ENCODE measurements at regions not wholly inside any gene's neighbourhood (a gene's known extent, or its start where the extent isn't known, plus 50 kb on each side); places are given as distances from the start of the nearest gene placed in this dataset.

DNA sequence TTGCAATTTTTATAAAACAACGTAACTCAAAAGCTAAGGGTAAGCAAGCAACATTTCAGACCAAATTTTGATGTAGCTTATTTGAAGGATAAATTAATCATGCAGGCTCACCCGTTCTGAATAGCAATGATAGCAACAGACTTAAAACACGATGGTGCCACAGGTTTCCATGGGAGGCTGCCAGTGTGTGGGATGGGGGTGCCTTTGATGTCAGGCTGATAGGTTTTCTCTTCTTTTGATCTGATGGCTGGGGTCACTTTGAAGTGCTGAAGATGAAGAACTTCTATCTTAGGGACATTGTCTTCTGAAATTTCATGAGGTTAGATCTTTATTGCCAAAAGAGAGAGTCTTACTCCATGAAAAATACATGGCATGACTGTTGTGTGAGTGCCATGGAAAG lies 206.8 kb downstream of the LPIN1 start:
- no peak for DNase-seq (ENCODE audit: low read depth)

DNA sequence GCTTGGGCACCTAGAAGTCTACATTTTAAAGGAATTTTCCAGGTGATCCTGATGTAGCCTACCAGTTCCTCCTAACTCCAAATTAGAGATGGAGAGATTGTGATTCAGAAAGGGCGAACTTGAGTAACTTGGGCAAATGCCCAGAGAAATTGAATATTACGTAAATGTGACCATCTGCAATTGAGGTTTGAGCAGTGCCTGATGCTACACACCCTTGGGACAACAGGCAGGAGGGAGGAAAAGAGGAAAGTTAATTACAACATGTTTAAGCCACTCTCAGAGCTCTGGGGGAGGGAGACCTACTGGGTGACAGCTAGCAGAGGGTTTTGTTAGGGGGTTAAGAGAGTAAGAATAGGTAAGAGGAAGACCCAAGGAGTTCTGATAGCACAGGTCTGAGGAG lies 208.9 kb downstream of the LPIN1 start:
- DNase-seq (ENCODE audit: low read depth) = no peak

DNA sequence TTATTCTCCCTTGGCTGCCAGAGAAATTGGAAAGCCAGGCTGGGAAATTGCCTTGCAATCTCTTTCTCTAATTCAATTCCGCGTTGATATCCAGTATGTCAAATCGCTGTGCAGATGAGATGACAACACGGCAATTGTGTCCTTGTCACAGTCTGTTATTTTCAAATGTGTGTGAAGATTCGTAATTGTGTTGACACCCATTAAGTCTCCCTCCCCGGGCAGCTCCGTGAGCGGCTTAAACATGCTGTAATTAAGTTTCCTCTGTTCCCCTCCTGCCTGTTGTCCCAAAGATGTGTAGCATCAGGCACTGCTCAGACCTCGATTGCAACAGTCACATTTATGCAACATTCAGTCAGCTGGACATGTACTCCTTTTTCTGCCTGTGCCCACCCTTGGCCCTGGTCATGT lies 209.5 kb downstream of the LPIN1 start:
- DNase-seq (ENCODE audit: low read depth) = no peak

DNA sequence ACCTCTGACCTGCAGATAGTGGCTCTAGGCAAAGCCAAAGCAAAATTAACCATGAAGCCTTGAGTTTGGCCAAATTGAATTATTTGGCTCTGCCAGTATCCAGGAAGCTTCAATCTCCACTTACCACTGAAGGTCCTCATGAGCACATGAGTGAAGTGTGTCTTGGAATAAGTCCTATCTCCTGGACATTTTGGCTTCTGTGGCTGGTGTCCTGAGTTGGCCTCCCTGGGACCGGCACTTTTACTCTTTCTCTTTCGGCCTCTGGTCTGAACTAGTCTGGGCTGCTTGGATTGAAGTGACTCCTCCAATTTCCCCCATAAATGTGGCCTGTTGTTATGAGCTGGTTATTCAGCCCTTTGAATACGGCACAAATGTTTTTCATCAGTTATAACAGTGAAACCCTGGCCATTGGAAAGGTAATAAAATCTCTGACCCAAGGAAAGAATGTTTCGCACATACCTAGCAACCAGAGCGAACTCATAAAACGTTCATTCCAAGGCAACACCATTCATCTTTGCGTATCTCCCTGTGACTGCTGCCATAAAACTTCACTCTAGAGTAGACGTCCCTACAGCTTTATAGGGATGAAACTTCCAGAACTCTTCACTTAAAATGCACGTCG lies 216.4 kb downstream of the LPIN1 start:
- no peak for DNase-seq (ENCODE audit: low read depth)

DNA sequence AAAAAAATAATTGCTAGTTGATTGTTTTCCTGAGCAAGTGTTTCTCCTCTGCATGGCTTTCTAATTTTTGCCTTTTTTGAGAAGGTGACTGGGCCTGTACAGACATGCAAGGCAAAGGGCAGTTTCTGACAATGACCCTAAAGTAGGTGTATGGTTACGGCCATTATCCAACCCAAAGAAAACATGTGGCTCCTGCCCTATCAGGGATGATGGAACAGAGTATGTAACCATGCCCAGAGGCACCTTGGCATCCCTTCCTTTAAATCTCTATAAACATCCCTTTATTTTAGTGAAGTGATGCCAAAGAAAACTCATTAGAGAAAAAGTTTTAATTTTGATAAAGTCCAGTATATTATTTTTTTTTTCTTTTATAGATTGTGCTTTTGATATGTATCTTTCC lies 217.5 kb downstream of the LPIN1 start:
- DNase-seq (ENCODE audit: low read depth) = no peak

DNA sequence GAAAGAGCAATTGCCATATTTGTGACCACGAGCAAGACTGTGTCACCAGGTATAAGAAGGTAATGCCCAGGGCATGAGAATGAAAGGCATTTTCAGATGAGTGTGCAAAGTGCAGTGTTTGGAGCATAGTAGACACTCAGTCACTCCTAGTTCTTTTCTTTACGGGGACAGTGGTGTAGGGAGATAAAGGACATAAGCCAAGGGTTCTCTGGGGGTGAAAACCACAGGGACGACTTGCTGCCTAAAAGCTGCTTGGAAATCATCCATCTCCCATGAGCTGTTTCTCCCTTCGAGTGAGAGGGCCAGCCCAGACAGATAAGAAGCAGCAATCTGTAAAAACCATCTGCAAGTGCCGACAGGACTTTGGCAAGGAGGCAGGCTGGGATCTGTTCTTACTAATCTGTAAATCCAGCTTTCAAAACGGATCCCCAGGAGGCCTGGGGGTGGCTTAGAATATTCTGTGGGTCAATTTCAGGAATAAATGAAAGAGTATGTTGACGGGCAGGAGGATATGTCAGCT lies 221.6 kb downstream of the LPIN1 start:
- DNase-seq (ENCODE audit: low read depth) = no peak

DNA sequence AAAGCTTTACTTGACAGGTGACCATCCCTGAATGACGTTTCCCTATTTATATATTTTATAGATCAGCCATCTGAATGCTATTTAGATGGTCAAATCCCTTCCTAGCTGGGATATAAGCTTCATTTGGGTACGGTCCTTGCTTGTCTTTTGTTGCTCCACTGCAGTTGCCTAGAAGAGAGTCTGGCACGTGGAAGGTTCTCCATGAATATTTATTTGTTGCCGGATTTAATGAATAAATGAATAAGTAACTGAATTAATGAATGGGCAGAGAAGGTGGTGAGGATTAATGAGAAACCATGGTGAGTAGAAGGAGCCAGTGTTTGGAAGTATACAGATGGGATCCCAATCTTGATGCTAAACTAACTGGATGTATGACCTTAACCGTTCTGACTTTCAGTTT lies 222.1 kb downstream of the LPIN1 start:
- no peak for DNase-seq (ENCODE audit: low read depth)

DNA sequence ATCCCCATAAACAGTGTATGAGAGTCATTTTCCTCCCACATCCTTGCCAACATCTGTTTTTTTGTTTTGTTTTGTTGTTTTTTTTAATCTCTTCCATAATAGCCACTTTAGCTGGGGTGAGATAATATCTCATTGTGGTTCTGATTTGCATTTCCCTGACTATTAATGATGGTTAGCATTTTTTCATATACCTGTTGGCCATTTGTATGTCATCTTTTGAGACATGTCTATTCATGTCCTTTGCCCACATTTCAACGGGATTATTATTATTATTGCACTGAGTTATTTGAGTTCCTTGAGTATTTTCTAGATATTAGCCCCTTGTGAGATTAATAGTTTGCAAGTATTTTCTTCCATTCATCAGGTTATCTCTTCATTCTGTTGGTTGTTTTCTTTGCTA lies 223.3 kb downstream of the LPIN1 start:
- no peak for DNase-seq (ENCODE audit: low read depth)

DNA sequence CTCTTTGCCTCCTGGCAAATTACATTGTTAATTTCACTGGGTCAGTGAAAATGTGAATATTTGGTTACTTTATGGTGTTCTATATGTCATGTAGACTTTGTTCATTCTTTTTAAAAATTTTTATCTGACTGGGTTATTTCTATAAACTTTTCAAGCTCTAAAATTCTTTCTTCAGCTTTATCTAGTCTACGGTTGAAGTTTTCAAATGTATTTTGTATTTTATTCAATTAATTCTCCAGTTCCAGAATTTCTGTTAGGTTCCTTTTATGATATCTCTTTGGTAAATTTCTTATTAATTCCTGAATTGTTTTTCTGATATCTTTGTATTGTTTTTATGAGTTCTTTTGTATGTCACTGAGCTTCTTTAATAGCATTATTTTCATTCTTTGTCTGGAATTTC lies 228.1 kb downstream of the LPIN1 start:
- DNase-seq (ENCODE audit: low read depth) = no peak

DNA sequence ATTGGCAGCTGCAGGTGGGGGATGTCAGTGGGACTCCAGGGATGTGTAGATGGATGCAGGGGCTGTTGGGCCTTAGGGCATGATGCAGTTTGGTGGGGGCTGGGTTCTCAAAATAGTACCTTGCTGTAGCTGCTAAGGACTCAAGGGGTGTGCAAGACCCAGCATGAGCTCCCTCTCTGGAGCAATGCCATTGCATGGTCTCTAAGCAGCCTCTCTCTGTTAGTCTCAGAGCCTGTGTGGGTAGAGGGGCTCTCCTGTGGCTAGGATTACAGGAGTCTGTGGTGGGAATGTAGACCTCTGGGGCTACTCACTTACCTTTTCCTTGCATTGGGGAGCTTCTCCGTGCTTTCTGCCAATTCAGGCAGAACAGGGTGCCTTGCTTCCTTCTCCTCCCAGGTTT lies 228.9 kb downstream of the LPIN1 start:
- no peak for DNase-seq (ENCODE audit: low read depth)

DNA sequence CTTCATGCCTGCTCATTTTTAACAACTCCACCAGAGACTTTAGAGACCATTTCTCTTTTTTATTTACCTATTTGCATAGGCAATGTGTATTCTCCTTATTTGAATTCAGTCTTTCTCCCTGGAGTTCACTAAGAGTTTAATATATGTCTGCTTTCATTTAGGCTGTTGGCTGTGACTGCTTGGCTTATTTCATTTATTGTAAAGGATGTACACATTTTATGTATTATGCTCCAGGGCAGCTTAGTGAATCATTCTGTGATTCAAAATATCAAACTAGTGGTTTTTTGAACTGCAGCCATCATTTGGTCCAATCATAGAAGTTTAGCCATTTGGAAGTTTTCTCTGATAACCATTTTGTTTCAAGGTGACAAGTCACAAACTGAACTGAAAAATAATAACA lies 229.6 kb downstream of the LPIN1 start:
- no peak for DNase-seq (ENCODE audit: low read depth)

DNA sequence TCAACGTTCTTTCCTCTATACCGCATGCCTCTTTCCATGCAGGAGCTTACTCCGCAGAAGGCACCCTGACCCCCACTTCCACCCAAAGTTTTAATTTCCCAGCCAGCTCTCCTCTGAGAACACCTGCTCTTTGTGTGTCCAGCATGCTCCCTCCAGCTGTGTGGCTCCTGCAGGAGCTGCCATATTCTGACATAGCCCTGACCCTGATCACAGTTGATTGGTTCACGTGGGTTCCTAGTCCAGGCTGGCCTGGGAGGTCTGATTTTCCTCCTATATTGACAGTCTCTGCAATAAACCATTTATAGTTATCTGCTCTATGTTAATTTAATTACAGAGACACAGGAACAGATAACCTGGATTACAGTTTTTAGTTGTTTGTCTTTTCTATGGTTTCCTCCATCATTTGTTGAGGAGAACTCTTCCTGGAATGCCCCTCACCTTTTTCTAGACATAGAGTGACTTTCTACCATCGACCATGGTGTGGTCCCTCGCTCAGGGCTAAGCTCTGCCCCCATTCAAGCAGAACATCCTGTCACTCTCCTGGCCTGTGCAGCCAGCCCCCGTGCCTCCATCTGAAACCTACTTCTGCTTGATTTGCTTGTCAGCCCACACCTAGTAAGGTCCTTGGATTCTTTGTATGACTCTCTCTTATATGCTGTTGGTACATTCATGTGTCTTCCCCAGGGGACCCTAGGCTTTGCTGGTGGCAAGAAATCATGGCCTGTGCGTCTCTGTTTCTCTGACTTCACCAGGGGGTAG lies 231.5 kb downstream of the LPIN1 start:
- no peak for DNase-seq (ENCODE audit: low read depth)

DNA sequence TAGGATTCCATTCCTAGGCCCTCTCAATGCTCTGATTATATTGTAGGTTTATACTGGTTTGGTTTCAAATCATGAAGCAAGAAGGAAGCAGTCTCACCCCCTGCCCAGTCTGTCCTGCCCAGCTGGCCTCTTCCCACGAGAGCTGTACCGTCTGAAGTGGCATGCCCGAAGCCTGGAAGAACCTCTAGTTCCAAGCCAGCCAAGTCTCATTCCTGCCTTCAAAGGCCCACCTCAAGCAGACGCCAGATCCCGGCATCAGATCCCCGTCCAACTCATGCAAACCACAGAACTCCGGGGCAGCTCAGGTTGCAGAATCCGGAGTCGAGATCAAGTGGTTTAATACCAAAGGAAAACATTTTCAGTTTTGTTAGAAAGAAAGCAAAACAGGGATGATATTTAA lies 234.4 kb downstream of the LPIN1 start:
- DNase-seq (ENCODE audit: low read depth) = no peak

DNA sequence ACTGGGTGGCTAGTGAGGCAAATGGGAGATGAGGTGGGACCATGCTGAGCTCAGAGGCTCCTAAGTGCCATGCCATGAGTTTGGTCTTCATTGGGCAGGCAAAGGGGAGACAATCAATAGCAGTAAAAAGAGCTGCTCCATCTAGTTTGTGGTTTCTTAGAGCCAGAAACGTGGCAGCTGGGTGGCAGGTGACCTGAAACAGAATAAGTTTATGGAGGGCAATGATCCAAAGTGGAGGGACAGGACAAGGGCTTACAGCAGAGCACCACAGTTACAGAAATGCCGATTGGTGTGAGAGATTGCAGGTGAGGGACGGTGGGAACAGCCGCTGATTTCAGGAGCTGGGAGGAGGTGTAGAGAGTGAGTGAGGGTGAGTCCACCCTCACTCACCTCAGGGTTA lies 237.0 kb downstream of the LPIN1 start:
- no peak for DNase-seq (ENCODE audit: low read depth)

DNA sequence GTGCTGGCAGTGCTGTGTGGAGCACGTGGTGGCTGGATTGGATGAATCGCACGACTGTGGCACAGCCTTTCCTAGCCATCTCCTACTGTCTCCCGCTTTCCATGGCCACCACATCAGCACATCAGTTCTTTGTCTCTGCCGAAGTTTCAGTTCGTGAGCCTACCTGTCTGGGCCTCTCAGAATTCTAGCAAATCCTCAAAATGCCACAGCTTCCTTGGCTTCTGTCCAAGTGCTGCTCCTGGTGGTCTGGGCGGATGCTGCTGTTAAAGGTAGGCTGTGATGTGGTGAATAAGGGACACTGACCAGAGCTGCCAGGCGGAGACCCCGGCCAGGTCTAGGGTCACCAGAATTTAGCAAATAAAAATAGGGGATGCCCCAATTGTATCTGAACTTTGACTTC lies 237.4 kb downstream of the LPIN1 start:
- DNase-seq (ENCODE audit: low read depth) = no peak

DNA sequence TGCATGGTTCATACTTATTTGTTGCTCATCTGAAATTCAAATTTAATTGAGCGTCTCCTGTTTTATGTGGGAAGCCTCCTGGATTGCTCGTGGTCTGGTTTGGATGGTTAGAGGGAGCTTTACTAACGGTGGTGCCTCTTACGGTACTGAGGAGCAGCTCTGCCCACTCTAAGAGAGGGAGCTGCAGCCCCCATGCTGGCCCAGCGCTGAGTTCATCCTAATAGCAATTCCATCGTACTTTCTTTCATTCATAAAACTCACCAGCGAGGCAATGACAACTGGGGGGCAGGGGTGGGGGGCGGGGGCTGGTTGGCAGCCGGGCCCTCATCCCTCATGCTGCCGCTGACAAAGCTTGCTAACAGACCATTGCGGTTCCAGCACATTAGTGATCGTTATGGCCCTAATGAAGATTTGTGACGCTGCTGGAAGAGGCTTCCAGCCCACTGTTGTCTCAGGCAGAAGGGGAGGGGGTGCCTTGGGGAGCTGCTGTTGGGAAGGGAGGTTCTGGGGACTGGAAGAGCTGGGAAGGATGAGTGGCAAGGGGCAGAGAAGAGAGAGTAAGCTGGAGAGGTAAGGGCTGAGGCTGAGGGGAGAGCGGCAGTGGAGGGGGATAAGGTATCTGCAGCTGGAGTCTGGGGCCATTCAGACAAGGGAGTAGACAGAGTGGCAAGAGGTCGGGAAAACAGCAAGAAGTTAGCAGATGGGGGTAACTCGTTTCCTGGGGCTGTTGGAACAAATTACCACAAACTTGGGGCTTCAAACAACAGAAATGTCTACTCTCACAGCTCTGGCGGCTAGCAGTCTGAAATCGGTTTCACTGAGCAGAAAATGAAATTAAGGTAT lies 238.1 kb downstream of the LPIN1 start:
- DNase-seq (ENCODE audit: low read depth) = no peak

DNA sequence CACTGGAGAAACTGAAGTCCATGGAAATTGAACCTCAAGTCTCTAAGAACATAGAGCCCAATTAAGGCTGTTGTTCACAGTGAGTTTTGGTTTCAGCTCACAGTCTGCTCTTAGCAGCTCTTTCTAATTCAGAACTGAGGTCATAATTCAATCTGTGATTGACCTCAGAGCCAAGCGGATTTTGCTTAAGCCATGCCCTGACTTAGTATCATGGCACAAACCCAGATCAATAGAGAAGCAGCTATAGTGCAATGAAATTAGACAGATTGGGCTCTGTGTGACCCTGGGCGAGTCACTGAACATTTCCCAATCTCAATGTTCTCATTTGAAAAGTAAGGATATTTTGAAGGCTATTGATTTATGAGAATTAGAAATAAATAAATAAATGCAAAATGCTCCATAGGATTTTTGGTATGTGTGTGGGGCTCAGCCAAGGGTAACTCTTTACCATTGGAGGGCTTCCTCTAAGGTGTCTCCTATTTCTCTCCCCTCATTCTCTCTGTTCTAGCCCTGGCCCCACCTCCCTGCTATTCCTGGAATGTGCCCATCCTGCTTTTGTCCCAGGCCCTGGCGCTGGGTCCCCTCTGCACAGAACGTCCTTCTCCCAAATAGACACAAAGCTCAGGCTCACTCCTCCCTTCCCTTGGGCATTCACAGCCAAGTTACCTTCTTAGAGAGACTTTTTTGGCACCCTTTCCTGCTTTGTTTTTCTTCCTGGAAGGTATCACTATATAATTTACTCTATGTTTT lies 239.6 kb downstream of the LPIN1 start:
- DNase-seq (ENCODE audit: low read depth) = no peak

DNA sequence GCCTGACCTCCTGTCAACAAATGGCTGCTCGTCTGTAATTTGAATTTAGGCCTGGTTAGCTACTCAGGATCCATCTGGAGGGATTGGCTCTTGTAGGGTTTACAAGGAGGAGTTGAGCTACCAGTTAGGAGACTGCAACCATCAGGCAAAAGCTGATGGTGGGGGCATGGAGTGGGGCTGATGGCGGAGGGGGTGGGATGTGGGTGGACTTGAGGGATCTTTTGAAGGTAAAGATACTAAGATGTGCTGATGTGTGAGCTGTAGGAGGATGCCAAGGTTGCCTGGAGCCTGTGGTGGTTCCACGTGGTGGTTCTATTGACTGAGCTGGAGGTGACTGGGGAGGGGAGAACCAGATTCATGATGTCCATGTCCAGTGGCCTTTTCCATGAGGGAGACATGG lies 240.7 kb downstream of the LPIN1 start:
- DNase-seq (ENCODE audit: low read depth) = no peak

DNA sequence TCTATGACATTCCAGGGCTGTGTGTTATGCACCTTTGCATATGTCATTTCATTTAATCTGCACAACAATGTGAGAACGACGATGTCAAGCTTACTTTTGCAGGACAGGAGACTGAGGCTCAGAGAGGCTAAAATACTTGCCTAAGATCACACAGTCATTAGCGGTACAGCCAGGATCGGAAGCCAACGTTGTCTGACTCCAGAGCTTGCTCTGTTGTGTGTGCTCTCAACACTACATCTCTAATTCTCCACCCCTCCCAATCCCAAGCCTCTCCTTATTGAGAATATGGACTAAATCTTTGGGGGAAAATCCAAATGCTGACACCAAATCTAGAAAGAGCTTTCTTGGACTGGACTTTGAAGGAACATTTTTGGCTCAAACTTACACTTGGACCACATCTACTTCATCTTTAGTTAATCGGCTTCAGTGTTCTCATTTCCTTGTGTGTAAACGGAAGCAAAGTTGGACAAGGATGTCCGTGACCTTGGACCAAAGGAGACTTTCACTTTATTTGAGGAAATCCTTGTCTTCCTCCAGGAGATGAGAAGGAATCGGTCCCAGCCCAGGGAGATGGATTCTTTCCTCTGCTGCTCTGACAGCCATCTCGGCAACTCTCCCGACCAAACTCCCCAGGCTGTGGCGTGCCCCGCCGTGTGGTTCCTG lies 242.4 kb downstream of the LPIN1 start:
- no peak for DNase-seq (ENCODE audit: low read depth)

DNA sequence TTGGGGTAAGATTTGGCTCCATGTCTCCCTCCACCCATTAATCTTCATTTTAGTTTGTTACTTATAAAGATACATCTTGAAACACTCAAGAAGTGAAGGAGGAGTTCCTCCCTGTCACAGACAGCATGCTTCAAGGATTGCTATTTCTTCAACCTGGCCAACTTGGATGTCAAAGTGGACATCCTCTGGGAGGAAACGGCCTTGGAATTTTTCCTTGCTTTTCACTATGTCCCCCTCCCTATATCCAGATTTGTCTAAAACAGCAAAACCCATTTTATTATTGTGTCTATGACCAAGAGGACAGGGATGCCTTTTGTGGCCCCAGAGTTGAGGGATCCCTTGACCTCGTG lies 242.9 kb downstream of the LPIN1 start:
- no peak for DNase-seq (ENCODE audit: low read depth)

DNA sequence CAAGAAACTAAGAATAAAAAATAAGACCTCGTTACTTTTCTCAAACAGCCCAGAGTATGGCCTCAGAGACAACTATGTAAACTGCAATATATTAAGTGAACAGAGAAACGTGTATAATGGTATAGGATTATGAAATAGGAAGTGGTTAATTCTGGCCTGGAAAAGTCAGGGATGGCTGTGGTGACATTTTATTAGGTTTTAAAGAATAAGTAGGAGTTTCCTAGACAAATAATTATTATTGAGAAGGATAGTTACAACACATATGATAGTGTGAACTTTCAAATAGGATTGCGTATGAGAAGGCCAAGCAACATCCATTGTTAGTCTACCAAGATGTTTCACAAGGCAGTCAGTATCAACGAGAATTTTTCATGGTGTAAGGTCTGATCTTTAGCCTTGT lies 244.1 kb downstream of the LPIN1 start:
- DNase-seq (ENCODE audit: low read depth) = no peak

DNA sequence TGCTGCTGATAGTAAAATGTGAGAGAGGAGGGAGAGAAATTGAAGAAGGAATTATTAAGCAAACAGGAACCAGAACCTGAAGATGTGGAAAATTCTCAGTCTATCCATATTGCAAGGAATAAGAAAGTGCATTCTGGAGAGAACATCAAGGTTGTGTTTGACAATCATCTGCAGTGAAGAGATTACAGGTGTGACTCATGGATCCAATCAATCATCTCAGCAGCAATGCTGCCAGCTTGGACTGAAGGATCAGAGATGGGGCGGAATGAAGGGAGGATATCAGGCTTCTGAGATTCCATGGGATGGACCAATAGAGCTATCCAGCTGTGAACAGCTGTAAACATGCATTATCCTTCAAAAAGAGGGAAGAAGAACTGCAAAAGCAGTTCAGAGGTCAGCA lies 247.3 kb downstream of the LPIN1 start:
- no peak for DNase-seq (ENCODE audit: low read depth)
